ENCODE measurements at regions not wholly inside any gene's neighbourhood (a gene's known extent, or its start where the extent isn't known, plus 50 kb on each side); places are given as distances from the start of the nearest gene placed in this dataset.

DNA sequence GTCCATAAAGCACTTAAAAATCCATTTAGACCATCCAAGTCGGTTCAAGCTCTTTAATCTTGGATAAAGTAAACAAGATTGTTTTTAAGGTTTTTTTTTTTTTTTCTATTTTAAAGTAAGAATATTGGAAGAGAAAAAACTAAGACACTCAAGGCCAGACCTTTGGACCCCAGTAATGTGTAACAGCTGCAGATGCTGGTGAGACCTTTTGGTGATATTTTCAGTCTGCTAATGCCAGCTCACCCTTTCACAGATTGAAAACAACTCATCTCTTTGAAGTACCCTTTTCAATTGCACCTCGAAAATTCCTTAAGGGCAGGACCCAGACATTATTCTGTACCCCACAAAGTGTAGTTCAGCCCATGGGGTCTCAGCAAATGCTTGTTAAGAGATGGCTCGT, 260.7 kb upstream of the CTNNB1 start:
- H2AFZ ChIP-seq (replicated peaks), result no peak overlapping the region
- H3K79me2 ChIP-seq (ENCODE audit: low read depth), result no peaks in the 10 kb centered on the region
- H4K20me1 ChIP-seq (ENCODE audit: low read depth), result no peaks in the 10 kb centered on the region
- no peak overlapping the region for H3K9ac ChIP-seq
- H3K36me3 ChIP-seq, result no peaks in the 10 kb centered on the region
- no peaks in the 10 kb centered on the region for H3K27me3 ChIP-seq
- H3K4me3 ChIP-seq, result no peak overlapping the region
- Mint-ChIP-seq H3K36me3 (no peaks in the 10 kb centered on the region), H3K27ac (no peak overlapping the region), H3K27me3 (ENCODE audit: insufficient read depth, low read depth) (no peaks in the 10 kb centered on the region), H3K4me3 (no peak overlapping the region), H3K9me3 (no peaks in the 10 kb centered on the region), H3K4me1 (no peaks in the 10 kb centered on the region)
- DNase-seq (ENCODE audit: low spot score), result no peak
- no peaks in the 10 kb centered on the region for H3K4me1 ChIP-seq
- no peaks in the 10 kb centered on the region for H3F3A ChIP-seq (ENCODE audit: low read depth)
- no peaks in the 10 kb centered on the region for H3K9me3 ChIP-seq (ENCODE audit: low read depth)
- H3K4me2 ChIP-seq, result no peak overlapping the region
- TF ChIP-seq EZH2phosphoT487 (IDR thresholded peaks at IDR 0.05) (no peak), CTCF (IDR thresholded peaks at IDR 0.05) (no peak), EZH2 (IDR thresholded peaks at IDR 0.05) (no peak)
- no peak overlapping the region for H3K27ac ChIP-seq

- H3K27ac ChIP-seq, result no peak overlapping the region
- no peaks in the 10 kb centered on the region for H3K9me3 ChIP-seq (ENCODE audit: low read depth)
- TF ChIP-seq CTCF (IDR thresholded peaks at IDR 0.05) (no peak), EZH2 (IDR thresholded peaks at IDR 0.05) (no peak), EZH2phosphoT487 (IDR thresholded peaks at IDR 0.05) (no peak)
- no peak overlapping the region for H3K4me2 ChIP-seq
- Mint-ChIP-seq H3K27ac (no peak overlapping the region), H3K4me1 (no peaks in the 10 kb centered on the region), H3K9me3 (no peaks in the 10 kb centered on the region), H3K27me3 (ENCODE audit: insufficient read depth, low read depth) (no peaks in the 10 kb centered on the region), H3K4me3 (no peak overlapping the region), H3K36me3 (no peaks in the 10 kb centered on the region)
- H3K4me1 ChIP-seq, result no peaks in the 10 kb centered on the region
- DNase-seq (ENCODE audit: low spot score), result no peak
- H3K36me3 ChIP-seq, result no peaks in the 10 kb centered on the region
- H3K79me2 ChIP-seq (ENCODE audit: low read depth), result no peaks in the 10 kb centered on the region
- no peak overlapping the region for H3K9ac ChIP-seq
- H4K20me1 ChIP-seq (ENCODE audit: low read depth), result no peaks in the 10 kb centered on the region
- H3K4me3 ChIP-seq, result no peak overlapping the region
- no peaks in the 10 kb centered on the region for H3K27me3 ChIP-seq
- H2AFZ ChIP-seq (replicated peaks), result no peak overlapping the region
- no peaks in the 10 kb centered on the region for H3F3A ChIP-seq (ENCODE audit: low read depth)
These were observed 260.1 kb upstream of the CTNNB1 start for GRCh38 chr3:40939030-40939740.

- no peak overlapping the region for H3K4me3 Mint-ChIP-seq
- no peaks in the 10 kb centered on the region for H3K79me2 ChIP-seq (ENCODE audit: low read depth)
- H3K4me1 Mint-ChIP-seq, result no peaks in the 10 kb centered on the region
- H3F3A ChIP-seq (ENCODE audit: low read depth), result no peaks in the 10 kb centered on the region
- H3K27me3 Mint-ChIP-seq (ENCODE audit: insufficient read depth, low read depth), result no peaks in the 10 kb centered on the region
- H3K4me2 ChIP-seq, result no peak overlapping the region
- H3K27me3 ChIP-seq, result no peaks in the 10 kb centered on the region
- H3K36me3 Mint-ChIP-seq, result no peaks in the 10 kb centered on the region
- H3K9ac ChIP-seq, result no peak overlapping the region
- no peaks in the 10 kb centered on the region for H3K4me1 ChIP-seq
- no peak overlapping the region for H3K27ac Mint-ChIP-seq
- H2AFZ ChIP-seq (replicated peaks), result no peak overlapping the region
- H3K4me3 ChIP-seq, result no peak overlapping the region
- DNase-seq (ENCODE audit: low spot score), result no peak
- H4K20me1 ChIP-seq (ENCODE audit: low read depth), result no peaks in the 10 kb centered on the region
- H3K27ac ChIP-seq, result no peak overlapping the region
- no peaks in the 10 kb centered on the region for H3K9me3 Mint-ChIP-seq
- TF ChIP-seq EZH2phosphoT487 (IDR thresholded peaks at IDR 0.05), result no peak
- TF ChIP-seq EZH2 (IDR thresholded peaks at IDR 0.05), result no peak
- TF ChIP-seq CTCF (IDR thresholded peaks at IDR 0.05), result no peak
- H3K36me3 ChIP-seq, result no peaks in the 10 kb centered on the region
- no peaks in the 10 kb centered on the region for H3K9me3 ChIP-seq (ENCODE audit: low read depth)
These were observed 259.6 kb upstream of the CTNNB1 start for GRCh38 chr3:40939741-40940130.

Measured in neural progenitor cell (in vitro differentiated cells).